ENCODE measurements at regions not wholly inside any gene's neighbourhood (a gene's known extent, or its start where the extent isn't known, plus 50 kb on each side); places are given as distances from the start of the nearest gene placed in this dataset.

DNA sequence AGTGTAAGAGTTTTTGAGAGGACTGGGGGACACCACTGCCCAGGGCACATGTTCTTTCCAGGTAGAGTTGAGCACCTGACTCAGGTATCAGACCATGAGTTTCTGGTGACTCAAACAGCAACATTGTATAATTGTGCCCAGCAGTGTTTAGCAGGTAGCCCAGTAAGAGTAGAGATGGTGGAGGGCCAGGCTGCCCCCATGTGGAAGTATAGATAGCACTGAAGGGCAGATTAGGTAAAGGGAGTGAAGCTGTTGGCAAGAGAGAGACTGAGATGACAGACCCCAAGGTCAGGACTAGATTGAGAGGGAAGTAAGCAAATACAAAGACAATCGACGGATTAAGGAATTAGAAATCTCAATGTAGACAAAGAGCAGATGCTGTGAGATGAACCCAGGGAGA lies 74.6 kb downstream of the TRIM42 start:
- no peak for TF ChIP-seq POLR2A (IDR thresholded peaks at IDR 0.05)
- TF ChIP-seq, protein P1, sequence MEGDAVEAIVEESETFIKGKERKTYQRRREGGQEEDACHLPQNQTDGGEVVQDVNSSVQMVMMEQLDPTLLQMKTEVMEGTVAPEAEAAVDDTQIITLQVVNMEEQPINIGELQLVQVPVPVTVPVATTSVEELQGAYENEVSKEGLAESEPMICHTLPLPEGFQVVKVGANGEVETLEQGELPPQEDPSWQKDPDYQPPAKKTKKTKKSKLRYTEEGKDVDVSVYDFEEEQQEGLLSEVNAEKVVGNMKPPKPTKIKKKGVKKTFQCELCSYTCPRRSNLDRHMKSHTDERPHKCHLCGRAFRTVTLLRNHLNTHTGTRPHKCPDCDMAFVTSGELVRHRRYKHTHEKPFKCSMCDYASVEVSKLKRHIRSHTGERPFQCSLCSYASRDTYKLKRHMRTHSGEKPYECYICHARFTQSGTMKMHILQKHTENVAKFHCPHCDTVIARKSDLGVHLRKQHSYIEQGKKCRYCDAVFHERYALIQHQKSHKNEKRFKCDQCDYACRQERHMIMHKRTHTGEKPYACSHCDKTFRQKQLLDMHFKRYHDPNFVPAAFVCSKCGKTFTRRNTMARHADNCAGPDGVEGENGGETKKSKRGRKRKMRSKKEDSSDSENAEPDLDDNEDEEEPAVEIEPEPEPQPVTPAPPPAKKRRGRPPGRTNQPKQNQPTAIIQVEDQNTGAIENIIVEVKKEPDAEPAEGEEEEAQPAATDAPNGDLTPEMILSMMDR (IDR thresholded peaks at IDR 0.05) = no peak

DNA sequence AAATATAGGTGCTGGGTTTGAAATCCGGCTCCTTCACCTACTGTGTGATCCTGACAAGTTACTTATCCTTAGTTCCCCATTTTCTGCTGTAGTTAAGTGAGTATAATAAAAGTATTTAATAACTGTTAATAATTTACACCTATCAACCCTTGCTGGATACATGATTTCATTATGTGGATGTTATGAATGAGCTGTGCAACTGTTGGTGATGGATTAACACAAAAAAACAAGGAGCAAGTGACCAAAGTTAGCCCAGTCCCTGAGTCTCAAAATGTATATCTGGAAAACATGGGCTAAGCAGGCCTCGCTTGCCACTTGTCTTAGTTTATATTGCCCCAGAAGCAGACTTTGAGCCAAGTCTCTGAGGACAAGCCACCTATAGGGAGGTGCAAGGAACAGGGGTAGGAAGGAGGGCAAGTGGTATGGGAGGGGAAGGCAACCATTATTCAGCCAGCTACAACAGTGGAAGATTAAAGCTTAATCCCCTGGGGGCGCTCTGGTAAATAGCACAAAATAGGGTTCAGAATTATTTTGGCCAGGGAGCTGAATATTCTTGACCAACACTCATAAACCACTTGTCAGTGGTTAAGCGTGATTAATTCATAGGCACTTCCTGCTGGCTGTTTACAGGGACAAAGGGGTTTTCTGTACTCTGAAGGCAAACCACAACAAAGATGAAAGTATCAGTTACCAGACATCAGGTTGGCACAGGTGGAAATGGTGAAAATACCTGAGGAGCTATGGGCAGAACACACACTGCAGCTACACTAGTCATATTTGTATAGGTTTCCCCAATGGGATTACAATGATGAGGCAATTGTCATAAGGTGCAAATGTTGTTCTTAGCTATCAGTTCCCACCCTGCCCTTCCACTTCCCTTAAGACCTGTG lies 76.2 kb downstream of the TRIM42 start:
- peak overlapping the region in 1 of 2 donors; percentile 52 for H3K27ac ChIP-seq
- TF ChIP-seq, protein P1 (IDR thresholded peaks at IDR 0.05) = no peak
- no peak for TF ChIP-seq POLR2A (IDR thresholded peaks at IDR 0.05)
- H3K36me3 ChIP-seq = no peaks in the 10 kb centered on the region
- H3K4me3 ChIP-seq = no peak overlapping the region
- peaks cover 0 to 9% of the 10 kb centered on the region in 2 donors for H3K4me1 ChIP-seq
- DNase-seq = no peak
- H3K9me3 ChIP-seq = no peaks in the 10 kb centered on the region
- no peaks in the 10 kb centered on the region for H3K27me3 ChIP-seq
- intact Hi-C loops (cut with DNase I; ENCODE audit: low total_unique reads) = no loop called here

More for the DNA sequence above, 74.6 kb downstream of the TRIM42 start:
- no peaks in the 10 kb centered on the region for H3K9me3 ChIP-seq
- H3K4me1 ChIP-seq = peaks cover 0 to 9% of the 10 kb centered on the region in 2 donors
- no peak for DNase-seq
- intact Hi-C loops (cut with DNase I; ENCODE audit: low total_unique reads) = no loop called here
- peak overlapping the region in 1 of 2 donors; percentile 74 for H3K27ac ChIP-seq
- H3K36me3 ChIP-seq = no peaks in the 10 kb centered on the region
- no peaks in the 10 kb centered on the region for H3K27me3 ChIP-seq
- no peak overlapping the region for H3K4me3 ChIP-seq

DNA sequence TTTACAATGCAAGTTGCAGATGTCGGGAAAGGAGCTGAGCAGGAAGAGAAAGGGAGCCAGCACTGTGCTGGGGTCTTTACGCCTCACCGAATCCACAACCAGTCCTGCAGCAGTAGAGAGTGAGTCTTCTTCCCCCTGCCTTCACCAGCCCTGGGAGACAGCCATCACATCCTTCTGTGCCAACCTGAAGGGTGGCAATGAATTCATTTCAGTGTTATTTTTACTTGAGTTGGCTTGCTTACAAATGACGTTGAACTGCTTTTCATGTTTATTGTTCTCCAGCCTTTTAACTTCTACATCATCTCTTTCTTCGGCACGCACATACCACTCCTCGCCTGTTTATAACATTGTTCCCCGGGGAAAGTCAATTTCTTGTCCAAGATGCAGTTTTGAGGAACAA lies 77.1 kb downstream of the TRIM42 start:
- H3K36me3 ChIP-seq = no peaks in the 10 kb centered on the region
- H3K27me3 ChIP-seq = no peaks in the 10 kb centered on the region
- no peak overlapping the region for H3K4me3 ChIP-seq
- H3K9me3 ChIP-seq = no peaks in the 10 kb centered on the region
- intact Hi-C loops (cut with DNase I; ENCODE audit: low total_unique reads) = no loop called here
- peak overlapping the region in 1 of 2 donors; percentile 52 for H3K27ac ChIP-seq
- TF ChIP-seq, protein P1 (IDR thresholded peaks at IDR 0.05) = no peak
- no peak for TF ChIP-seq POLR2A (IDR thresholded peaks at IDR 0.05)
- no peak for DNase-seq
- peaks cover 0 to 9% of the 10 kb centered on the region in 2 donors for H3K4me1 ChIP-seq

DNA sequence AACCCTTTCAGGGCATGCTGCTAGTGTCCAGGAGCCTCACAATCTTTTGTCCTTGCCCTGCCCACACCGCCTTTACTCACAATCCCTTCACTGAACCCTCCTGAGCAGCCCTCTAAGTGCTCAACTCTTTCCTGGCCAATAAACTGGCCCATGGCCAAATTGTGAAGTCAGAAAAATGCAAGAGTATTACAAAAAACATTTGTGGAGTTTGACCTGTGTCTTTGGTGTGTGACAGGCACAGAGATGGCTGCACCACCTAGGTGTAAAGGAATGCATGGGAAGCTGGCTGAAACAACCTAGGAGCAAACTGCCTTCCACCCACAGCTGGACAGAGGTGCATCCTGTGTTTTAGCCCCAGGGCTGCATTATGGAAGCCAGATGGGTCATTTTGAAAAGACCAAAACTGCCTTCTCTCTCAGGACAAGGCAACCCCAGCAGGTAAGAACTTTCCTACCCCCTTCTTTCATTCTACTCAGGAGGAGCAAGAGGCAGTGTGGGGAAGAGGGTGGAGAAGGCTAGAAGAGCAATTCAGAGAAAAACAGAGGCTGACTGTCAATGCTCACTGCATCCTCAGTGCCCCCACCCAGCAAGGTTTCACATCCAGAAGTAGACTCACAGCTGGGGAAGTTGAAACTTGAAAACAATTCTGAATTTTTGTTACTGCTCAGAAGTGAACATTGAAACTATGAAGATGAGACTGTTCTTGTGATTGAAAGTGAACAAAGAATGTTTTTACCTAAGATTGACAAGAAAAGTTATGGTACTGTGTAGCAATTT lies 78.6 kb downstream of the TRIM42 start:
- Histone ChIP-seq H3K27ac (no peak overlapping the region), H3K27me3 (no peaks in the 10 kb centered on the region)

More for the DNA sequence above, 78.6 kb downstream of the TRIM42 start:
- H3K4me1 ChIP-seq = peaks cover 0 to 9% of the 10 kb centered on the region in 2 donors
- no peak overlapping the region for H3K4me3 ChIP-seq
- H3K36me3 ChIP-seq = no peaks in the 10 kb centered on the region
- intact Hi-C loops (cut with DNase I; ENCODE audit: low total_unique reads) = no loop called here
- no peaks in the 10 kb centered on the region for H3K9me3 ChIP-seq
- TF ChIP-seq, protein P1 (IDR thresholded peaks at IDR 0.05) = no peak
- TF ChIP-seq POLR2A (IDR thresholded peaks at IDR 0.05) = no peak
- DNase-seq = no peak

Measured in uterus (tissue), 3 donors.